Non-pigmented ciliary epithelial cell (primary cell): ENCODE measurements at regions not wholly inside any gene's neighbourhood (a gene's known extent, or its start where the extent isn't known, plus 50 kb on each side); places are given as distances from the start of the nearest gene placed in this dataset.
"Not testable (repeated sequence)": the region's sequence is repeated elsewhere in the genome, so short reads cannot be mapped to it uniquely, and the experiment has no call there.

ENCODE experiments used
- DNase-seq: peaks from one replicate; pipeline ENCODE4 v3.0.0-alpha.2; 2010; ENCODE audit warnings: low read depth

GRCh38 chr1:149278156-149278555 is 174.8 kb upstream of the NBPF9 start:
- DNase-seq, result not testable (repeated sequence)

- not testable (repeated sequence) for DNase-seq
These were observed 175.7 kb upstream of the NBPF9 start for GRCh38 chr1:149279015-149279414.

- not testable (repeated sequence) for DNase-seq
These were observed 176.2 kb upstream of the NBPF9 start for GRCh38 chr1:149279512-149279911.

GRCh38 chr1:149284773-149285172 is 181.4 kb upstream of the NBPF9 start:
- DNase-seq, result not testable (repeated sequence)

- not testable (repeated sequence) for DNase-seq
These were observed 181.9 kb upstream of the NBPF9 start for GRCh38 chr1:149285205-149285604.

GRCh38 chr1:149285638-149286037 is 182.3 kb upstream of the NBPF9 start:
- not testable (repeated sequence) for DNase-seq

- not testable (repeated sequence) for DNase-seq
These were observed 185.2 kb upstream of the NBPF9 start for GRCh38 chr1:149288580-149288979.

GRCh38 chr1:149300478-149301218 is 174.2 kb upstream of the NBPF19 start:
- DNase-seq, result not testable (repeated sequence)

- DNase-seq, result not testable (repeated sequence)
These were observed 173.6 kb upstream of the NBPF19 start for GRCh38 chr1:149301282-149301681.

- not testable (repeated sequence) for DNase-seq
These were observed 170.0 kb upstream of the NBPF19 start for GRCh38 chr1:149304796-149305195.

GRCh38 chr1:149307640-149308039 is 167.2 kb upstream of the NBPF19 start:
- DNase-seq, result not testable (repeated sequence)

- not testable (repeated sequence) for DNase-seq
These were observed 159.9 kb upstream of the NBPF19 start for GRCh38 chr1:149314921-149315320.

GRCh38 chr1:149320971-149321731 is 153.7 kb upstream of the NBPF19 start:
- not testable (repeated sequence) for DNase-seq

- DNase-seq, result not testable (repeated sequence)
These were observed 153.2 kb upstream of the NBPF19 start for GRCh38 chr1:149321732-149322016.

GRCh38 chr1:149330081-149330335 is 144.8 kb upstream of the NBPF19 start:
- DNase-seq, result not testable (repeated sequence)

GRCh38 chr1:149336082-149336481 is 138.8 kb upstream of the NBPF19 start:
- not testable (repeated sequence) for DNase-seq

GRCh38 chr1:149338221-149338691 is 136.6 kb upstream of the NBPF19 start:
- DNase-seq, result not testable (repeated sequence)

- not testable (repeated sequence) for DNase-seq
These were observed 136.1 kb upstream of the NBPF19 start for GRCh38 chr1:149338698-149339097.

- not testable (repeated sequence) for DNase-seq
These were observed 125.4 kb upstream of the NBPF19 start for GRCh38 chr1:149349448-149349847.

- not testable (repeated sequence) for DNase-seq
These were observed 122.6 kb upstream of the NBPF19 start for GRCh38 chr1:149352205-149352604.

- DNase-seq, result not testable (repeated sequence)
These were observed 120.3 kb upstream of the NBPF19 start for GRCh38 chr1:149354579-149354978.

- DNase-seq, result not testable (repeated sequence)
These were observed 119.1 kb upstream of the NBPF19 start for GRCh38 chr1:149355748-149356147.

- DNase-seq, result not testable (repeated sequence)
These were observed 118.7 kb upstream of the NBPF19 start for GRCh38 chr1:149356152-149356551.
